SK-N-SH (cell line): ENCODE measurements at regions not wholly inside any gene's neighbourhood (a gene's known extent, or its start where the extent isn't known, plus 50 kb on each side); places are given as distances from the start of the nearest gene placed in this dataset.

ENCODE experiments used
- CTCF ChIA-PET: fragments of 300-600, 350-600 bp; formaldehyde crosslinking; extraction: SDS; loops from one replicate; lab custom pipeline; 2021; lab: Yijun Ruan, JAX
- POLR2A ChIA-PET: fragments of 350-600 bp; sonication (Branson Sonifier 250); formaldehyde crosslinking; extraction: SDS; loops from one replicate; lab custom pipeline; 2020; ENCODE audit warnings: antibody characterized with exemption, inconsistent platforms; lab: Yijun Ruan, JAX
- DNase-seq: peaks from one replicate; pipeline ENCODE4 v3.0.0; 2012
- H2AFZ ChIP-seq: fragments of 200-600 bp; sonication (generic); 2 replicates; pipeline ENCODE4 v1.8.1; 2016; ENCODE audit warnings: antibody characterized with exemption, mild to moderate bottlenecking, low read depth
- H3F3A ChIP-seq: fragments of 200-600 bp; sonication (generic); replicated peaks from 2 replicates; pipeline ENCODE3; 2016; ENCODE audit warnings: antibody characterized with exemption, mild to moderate bottlenecking; ENCODE audit not compliant: insufficient read depth
- H3K27ac ChIP-seq, 2 experiments: fragments of 200-500 bp in 1 of 2; fragments of 200-600 bp in 1 of 2; sonication (Bioruptor generic) in 1 of 2; sonication (generic), shearing (Covaris generic) in 1 of 2; 2 replicates each; pipeline versions ENCODE4 v1.5.1 to v1.6.1; 2014 to 2016; ENCODE audit warnings: low read depth in 2 of 2, inconsistent platforms in 1 of 2, low read length in 1 of 2, mild to moderate bottlenecking in 1 of 2, mixed read lengths in 1 of 2
- H3K27me3 ChIP-seq: fragments of 200-600 bp; sonication (generic), shearing (Covaris generic); 2 replicates; pipeline ENCODE4 v1.6.1; 2016; ENCODE audit warnings: mixed run types; ENCODE audit not compliant: insufficient read depth
- H3K36me3 ChIP-seq, 2 experiments: fragments of 200-500 bp in 1 of 2; fragments of 200-600 bp in 1 of 2; sonication (Bioruptor generic) in 1 of 2; sonication (generic) in 1 of 2; replicated peaks in 1 of 2; 2 replicates each; pipeline versions ENCODE3 to v1.5.1; 2014 to 2016; ENCODE audit warnings: low read length in 1 of 2, mild to moderate bottlenecking in 1 of 2; ENCODE audit not compliant: insufficient read depth in 2 of 2, control insufficient read depth in 1 of 2
- H3K4me1 ChIP-seq, 2 experiments: fragments of 200-500 bp in 1 of 2; fragments of 200-600 bp in 1 of 2; sonication (Bioruptor generic) in 1 of 2; sonication (generic), shearing (Covaris generic) in 1 of 2; 2 replicates each; pipeline versions ENCODE4 v1.5.1 to v1.6.1; 2014 to 2016; ENCODE audit warnings: low read depth in 1 of 2, low read length in 1 of 2, mixed run types in 1 of 2; ENCODE audit not compliant: insufficient read depth in 2 of 2, control insufficient read depth in 1 of 2
- H3K4me2 ChIP-seq: fragments of 200-600 bp; sonication (generic), shearing (Covaris generic); 2 replicates; pipeline ENCODE4 v1.6.1; 2017; ENCODE audit warnings: mixed run types
- H3K4me3 ChIP-seq, 2 experiments: fragments of 200-500 bp in 1 of 2; fragments of 200-600 bp in 1 of 2; sonication (Bioruptor generic) in 1 of 2; sonication (generic), shearing (Covaris generic) in 1 of 2; 2 replicates each; pipeline versions ENCODE4 v1.5.1 to v1.8.1; 2014 to 2016; ENCODE audit warnings: low read depth in 2 of 2, inconsistent platforms in 1 of 2, low read length in 1 of 2, mild to moderate bottlenecking in 1 of 2, mixed read lengths in 1 of 2, moderate library complexity in 1 of 2
- H3K79me2 ChIP-seq: fragments of 200-600 bp; sonication (generic); 2 replicates; pipeline ENCODE4 v1.8.1; 2017; ENCODE audit warnings: mild to moderate bottlenecking; ENCODE audit not compliant: insufficient read depth
- H3K9ac ChIP-seq: fragments of 200-600 bp; sonication (generic); 2 replicates; pipeline ENCODE4 v1.6.1; 2017; ENCODE audit warnings: mixed run types
- H3K9me2 ChIP-seq: fragments of 200-600 bp; sonication (generic); 2 replicates; pipeline ENCODE4 v1.6.1; 2017; ENCODE audit warnings: mixed run types
- H3K9me3 ChIP-seq: fragments of 200-600 bp; sonication (generic); 2 replicates; pipeline ENCODE4 v1.6.1; 2017; ENCODE audit warnings: mixed run types, mild to moderate bottlenecking, moderate library complexity
- H4K20me1 ChIP-seq: fragments of 200-600 bp; sonication (generic); 2 replicates; pipeline ENCODE4 v1.6.1; 2017; ENCODE audit warnings: mild to moderate bottlenecking, mixed run types; ENCODE audit not compliant: insufficient read depth
- CTCF ChIP-seq: fragments of 200-600 bp; sonication (generic); IDR thresholded peaks from 2 replicates; pipeline ENCODE4 v1.6.1; 2017; ENCODE audit warnings: antibody characterized with exemption, mild to moderate bottlenecking, moderate library complexity
- ELF1 ChIP-seq: IDR thresholded peaks from 2 replicates; pipeline ENCODE4 v1.4.0; 2012
- EZH2phosphoT487 ChIP-seq: fragments of 200-600 bp; sonication (generic); IDR thresholded peaks from 2 replicates; pipeline ENCODE4 v1.6.1; 2017; ENCODE audit warnings: low read depth, mixed run types, mild to moderate bottlenecking, antibody characterized with exemption, moderate library complexity, borderline replicate concordance
- FOXM1 ChIP-seq: IDR thresholded peaks from 2 replicates; pipeline ENCODE4 v1.4.0; 2012; ENCODE audit warnings: low read depth, mild to moderate bottlenecking
- GABPA ChIP-seq: IDR thresholded peaks from 2 replicates; pipeline ENCODE4 v1.4.0; 2012; ENCODE audit warnings: low read depth, mild to moderate bottlenecking
- GATA2 ChIP-seq: sonication (generic); formaldehyde crosslinking; IDR thresholded peaks from 2 replicates; pipeline ENCODE4 v1.5.0; 2020; ENCODE audit warnings: mild to moderate bottlenecking, missing genetic modification reagents
- IRF3 ChIP-seq: fragments of 150-350 bp; IDR thresholded peaks from 2 replicates; pipeline ENCODE4 v1.6.1; 2016; ENCODE audit warnings: mild to moderate bottlenecking, low read depth, low read length
- JUND ChIP-seq: IDR thresholded peaks from 2 replicates; pipeline ENCODE4 v1.4.0; 2012
- MAX ChIP-seq: IDR thresholded peaks from 2 replicates; pipeline ENCODE4 v1.4.0; 2012; ENCODE audit warnings: low read depth
- MEF2A ChIP-seq: IDR thresholded peaks from 2 replicates; pipeline ENCODE4 v1.4.0; 2012; ENCODE audit warnings: low read depth, borderline replicate concordance
- MXI1 ChIP-seq: IDR thresholded peaks from 2 replicates; pipeline ENCODE4 v1.6.1; 2012; ENCODE audit warnings: mild to moderate bottlenecking, low read depth, low read length, improper control_type of control experiment
- NFIC ChIP-seq: IDR thresholded peaks from 2 replicates; pipeline ENCODE4 v1.4.0; 2012; ENCODE audit warnings: borderline replicate concordance
- NRF1 ChIP-seq: IDR thresholded peaks from 2 replicates; pipeline ENCODE4 v1.6.1; 2012; ENCODE audit warnings: low read depth, mild to moderate bottlenecking, low read length
- RAD21 ChIP-seq: IDR thresholded peaks from 2 replicates; pipeline ENCODE4 v1.6.1; 2012; ENCODE audit warnings: mild to moderate bottlenecking, low read length
- RCOR1 ChIP-seq: fragments of 150-350 bp; IDR thresholded peaks from 2 replicates; pipeline ENCODE4 v1.6.1; 2017; ENCODE audit warnings: antibody characterized with exemption, low read length
- REST ChIP-seq: IDR thresholded peaks from 2 replicates; pipeline ENCODE4 v1.6.1; 2012; ENCODE audit warnings: mild to moderate bottlenecking, low read depth, low read length, moderate library complexity
- RFX5 ChIP-seq: IDR thresholded peaks from 2 replicates; pipeline ENCODE4 v1.6.1; 2012; ENCODE audit warnings: mild to moderate bottlenecking, improper control_type of control experiment, low read length
- SIN3A ChIP-seq: IDR thresholded peaks from 2 replicates; pipeline ENCODE4 v1.6.1; 2012; ENCODE audit warnings: low read depth, mild to moderate bottlenecking, low read length, moderate library complexity, borderline replicate concordance
- TAF1 ChIP-seq: IDR thresholded peaks from 2 replicates; pipeline ENCODE4 v1.6.1; 2012; ENCODE audit warnings: low read depth, mild to moderate bottlenecking, low read length, moderate library complexity, borderline replicate concordance
- TEAD4 ChIP-seq: IDR thresholded peaks from 2 replicates; pipeline ENCODE4 v1.4.0; 2012; ENCODE audit warnings: mild to moderate bottlenecking, borderline replicate concordance; ENCODE audit not compliant: insufficient read depth
- USF1 ChIP-seq: IDR thresholded peaks from 2 replicates; pipeline ENCODE4 v1.4.0; 2012; ENCODE audit warnings: low read depth, borderline replicate concordance
- USF2 ChIP-seq: fragments of 150-350 bp; IDR thresholded peaks from 2 replicates; pipeline ENCODE4 v1.6.1; 2017; ENCODE audit warnings: antibody characterized with exemption, low read length, low read depth, borderline replicate concordance
- YY1 ChIP-seq: IDR thresholded peaks from 2 replicates; pipeline ENCODE4 v1.4.0; 2012; ENCODE audit warnings: low read depth, mild to moderate bottlenecking
- WGBS: methylation state at CpG from one replicate; pipeline ENCODE4 v1.1.6; 2017; ENCODE audit warnings: low lambda C conversion rate; 5-methylcytosine and 5-hydroxymethylcytosine counted together

GRCh38 chr22:27331526-27332281, 469.9 kb downstream of the MN1 start (continued):
- no peak for TF ChIP-seq USF2
- peak; percentile 69 for TF ChIP-seq RAD21
- TF ChIP-seq MEF2A = no peak
- no peak for TF ChIP-seq TAF1
- TF ChIP-seq NFIC = no peak
- TF ChIP-seq, all 33 proteins: peak for 3

- Histone ChIP-seq H3K9ac (no peak overlapping the region), H3K9me3 (no peaks in the 10 kb centered on the region), H3K36me3 (no peaks in the 10 kb centered on the region), H3K79me2 (no peaks in the 10 kb centered on the region), H3K9me2 (no peaks in the 10 kb centered on the region), H3K4me1 (peaks cover 0 to 10% of the 10 kb centered on the region in 2 experiments; a peak in 1 of 4 replicates), H4K20me1 (no peaks in the 10 kb centered on the region), H3K4me2 (no peak overlapping the region), H3F3A (no peaks in the 10 kb centered on the region), H3K4me3 (no peak overlapping the region), H3K27ac (no peak overlapping the region), H2AFZ (no peak overlapping the region), H3K27me3 (no peaks in the 10 kb centered on the region)
- no peak for TF ChIP-seq NRF1
- TF ChIP-seq TEAD4 = no peak
- no peak for TF ChIP-seq FOXM1
- TF ChIP-seq EZH2phosphoT487 = no peak
- no peak for TF ChIP-seq CTCF
- TF ChIP-seq RAD21 = no peak
- no peak for TF ChIP-seq ELF1
- TF ChIP-seq USF1 = no peak
- TF ChIP-seq GABPA = no peak
- no peak for TF ChIP-seq YY1
- TF ChIP-seq IRF3 = no peak
- no peak for TF ChIP-seq RFX5
- TF ChIP-seq REST = no peak
- TF ChIP-seq RCOR1 = no peak
- TF ChIP-seq MAX = no peak
- TF ChIP-seq GATA2 (CRISPR knock-in tag) = no peak
- no peak for TF ChIP-seq SIN3A
- no peak for TF ChIP-seq MXI1
- no peak for TF ChIP-seq JUND
- no peak for TF ChIP-seq TAF1
- DNase-seq = no peak
- 41% methylated on average over 2 of the region's 3 CpGs for WGBS
- ChIA-PET CTCF (interaction anchor here (0.9 kb wide), 1 partner anchor 142 kb away, joined by 3 read pairs; no protein-coding TSS in a partner anchor), POLR2A (no interaction called here)
Observed at GRCh38 chr22:27335102-27335660, 466.4 kb downstream of the MN1 start.
